Activated T-helper 2 cell treated with anti-CD3 and anti-CD28 coated beads, Interferon-gamma antibody, Interleukin-2, Interleukin-4, amounts not matched to agents 10 μg/mL and 5 μg/mL and 100 μg/mL, durations not matched to agents 14 hours and 24 hours and 36 hours (primary cell): ENCODE measurements at regions not wholly inside any gene's neighbourhood (a gene's known extent, or its start where the extent isn't known, plus 50 kb on each side); places are given as distances from the start of the nearest gene placed in this dataset.

ENCODE experiments used
- DNase-seq: peaks from one replicate; pipeline ENCODE4 v3.0.0; 2021; ENCODE audit warnings: low spot score
- H3K27ac Mint-ChIP-seq: one replicate; pipeline ENCODE4 v1.8.0; 2021; ENCODE audit warnings: mixed read lengths
- H3K27me3 Mint-ChIP-seq: one replicate; pipeline ENCODE4 v1.8.0; 2021; ENCODE audit warnings: low read depth, mixed read lengths
- H3K36me3 Mint-ChIP-seq: one replicate; pipeline ENCODE4 v1.8.0; 2021; ENCODE audit warnings: low read depth, mixed read lengths
- H3K4me1 Mint-ChIP-seq: one replicate; pipeline ENCODE4 v1.8.0; 2021; ENCODE audit warnings: low read depth, mixed read lengths
- H3K4me3 Mint-ChIP-seq: one replicate; pipeline ENCODE4 v1.8.0; 2021; ENCODE audit warnings: low read depth, mild to moderate bottlenecking, moderate library complexity, mixed read lengths
- H3K9me3 Mint-ChIP-seq: one replicate; pipeline ENCODE4 v1.8.0; 2021; ENCODE audit warnings: mixed read lengths
- intact Hi-C: fragments of 100-400 bp; cut with micrococcal nuclease; formaldehyde crosslinking; loops from one replicate; pipeline ENCODE4 v1.15.1; 2023

DNA sequence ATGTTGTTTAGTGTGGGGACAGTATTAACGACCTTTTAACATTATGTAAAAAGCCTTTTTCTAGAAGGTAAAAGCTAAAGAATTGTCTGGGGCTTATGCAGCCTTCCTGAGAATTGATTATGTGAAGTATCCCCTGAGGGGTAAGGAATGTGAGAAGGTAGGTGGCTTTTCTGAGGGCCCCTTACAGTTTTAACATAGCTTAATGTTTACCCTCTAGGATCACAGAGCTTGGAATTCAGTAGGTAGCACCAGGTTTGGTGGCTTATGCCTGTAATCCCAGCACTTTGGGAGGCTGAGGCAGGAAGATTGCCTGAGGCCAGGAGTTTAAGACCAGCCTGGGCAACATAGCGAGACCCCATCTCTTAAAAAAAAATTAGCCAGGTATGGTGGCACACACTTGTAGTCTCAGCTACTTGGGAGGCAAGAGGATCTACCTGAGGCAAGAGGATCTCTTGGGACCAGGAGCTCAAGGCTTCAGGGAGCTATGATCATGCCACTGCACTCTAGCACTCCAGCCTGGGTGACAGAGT is 101.3 kb downstream of the OLFM4 start:
- Mint-ChIP-seq H3K27ac (no peak overlapping the region), H3K4me1 (no peaks in the 10 kb centered on the region), H3K27me3 (no peaks in the 10 kb centered on the region), H3K4me3 (no peak overlapping the region), H3K36me3 (no peaks in the 10 kb centered on the region), H3K9me3 (no peaks in the 10 kb centered on the region)
- intact Hi-C loops = no loop called here
- no peak for DNase-seq

DNA sequence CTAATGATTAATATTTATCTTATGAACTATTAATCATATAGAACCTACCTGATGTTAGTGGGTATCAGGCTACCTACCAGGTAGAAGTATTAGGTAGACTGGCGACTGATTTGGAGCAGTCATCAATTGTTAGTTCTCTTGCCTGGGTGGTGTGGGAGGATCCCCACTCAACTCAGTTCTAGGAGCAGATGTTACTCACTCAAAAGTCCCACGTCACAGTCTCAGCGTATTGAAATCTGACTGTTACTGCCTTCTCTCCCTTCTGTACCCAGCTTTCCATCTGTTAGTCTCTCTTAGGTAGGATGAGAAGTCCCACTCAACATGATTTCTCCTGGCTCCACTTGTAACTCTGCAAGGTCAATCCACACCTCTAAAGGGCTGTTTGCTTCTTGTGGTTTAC is 102.7 kb downstream of the OLFM4 start:
- no peaks in the 10 kb centered on the region for H3K27me3 Mint-ChIP-seq
- no peak for DNase-seq
- H3K9me3 Mint-ChIP-seq = no peaks in the 10 kb centered on the region
- intact Hi-C loops = no loop called here
- H3K36me3 Mint-ChIP-seq = no peaks in the 10 kb centered on the region
- no peak overlapping the region for H3K4me3 Mint-ChIP-seq
- no peaks in the 10 kb centered on the region for H3K4me1 Mint-ChIP-seq
- H3K27ac Mint-ChIP-seq = no peak overlapping the region

DNA sequence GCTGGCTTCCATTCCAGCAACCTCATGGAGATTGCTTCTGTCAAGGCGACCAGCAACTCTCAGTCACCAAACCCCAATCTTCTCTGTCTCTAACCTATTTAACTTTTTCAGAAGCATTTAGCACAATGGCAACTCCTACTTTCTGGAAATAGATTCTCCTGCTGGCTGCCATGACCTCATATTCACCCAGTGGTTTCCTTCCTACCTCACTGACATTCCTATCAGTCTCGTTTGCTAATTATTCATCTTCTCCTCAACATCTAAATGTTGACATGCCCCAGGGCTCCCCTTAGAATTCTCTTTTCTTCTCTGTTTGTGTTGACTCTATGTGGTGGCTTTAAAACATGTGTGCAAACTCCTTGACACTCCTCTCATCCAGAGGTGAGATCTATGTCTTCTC is 106.7 kb downstream of the OLFM4 start:
- Mint-ChIP-seq H3K4me3 (no peak overlapping the region), H3K36me3 (no peaks in the 10 kb centered on the region), H3K27me3 (no peaks in the 10 kb centered on the region), H3K4me1 (no peaks in the 10 kb centered on the region), H3K9me3 (no peaks in the 10 kb centered on the region), H3K27ac (no peak overlapping the region)
- intact Hi-C loops = no loop called here
- no peak for DNase-seq

DNA sequence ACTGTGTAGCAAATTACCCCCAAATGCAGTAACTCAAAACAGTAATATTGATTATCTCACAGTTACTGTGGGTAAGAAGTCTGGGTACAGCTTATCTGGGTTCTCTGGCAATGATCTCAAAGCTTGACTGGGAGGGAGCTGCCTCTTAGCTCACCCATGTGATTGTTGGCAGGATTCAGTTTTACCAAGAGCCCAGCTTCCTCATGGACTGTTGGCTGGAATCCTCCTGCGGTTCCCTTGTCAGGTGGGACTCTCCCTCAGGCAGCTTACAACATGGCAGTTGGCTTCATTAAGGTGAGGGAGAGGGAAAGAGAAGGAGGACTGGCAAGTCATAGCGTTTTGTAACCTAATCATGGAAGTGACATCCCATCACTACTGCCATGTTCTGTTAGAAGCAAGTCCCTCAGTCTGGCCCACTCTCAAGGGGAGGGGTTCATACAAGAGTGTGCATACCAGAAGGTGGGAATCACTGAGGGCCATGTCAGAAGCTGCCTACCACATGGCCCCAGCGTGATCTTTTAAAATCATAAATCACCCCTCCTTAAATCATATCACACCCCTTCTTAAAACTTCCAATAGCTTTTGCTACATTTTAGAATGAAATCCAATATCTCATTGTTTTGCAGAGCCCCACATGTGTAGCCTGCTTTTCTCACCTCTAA is 108.1 kb downstream of the OLFM4 start:
- no peaks in the 10 kb centered on the region for H3K9me3 Mint-ChIP-seq
- H3K4me3 Mint-ChIP-seq = no peak overlapping the region
- no peak for DNase-seq
- no peaks in the 10 kb centered on the region for H3K27me3 Mint-ChIP-seq
- H3K27ac Mint-ChIP-seq = no peak overlapping the region
- no peaks in the 10 kb centered on the region for H3K4me1 Mint-ChIP-seq
- intact Hi-C loops = no loop called here
- no peaks in the 10 kb centered on the region for H3K36me3 Mint-ChIP-seq

DNA sequence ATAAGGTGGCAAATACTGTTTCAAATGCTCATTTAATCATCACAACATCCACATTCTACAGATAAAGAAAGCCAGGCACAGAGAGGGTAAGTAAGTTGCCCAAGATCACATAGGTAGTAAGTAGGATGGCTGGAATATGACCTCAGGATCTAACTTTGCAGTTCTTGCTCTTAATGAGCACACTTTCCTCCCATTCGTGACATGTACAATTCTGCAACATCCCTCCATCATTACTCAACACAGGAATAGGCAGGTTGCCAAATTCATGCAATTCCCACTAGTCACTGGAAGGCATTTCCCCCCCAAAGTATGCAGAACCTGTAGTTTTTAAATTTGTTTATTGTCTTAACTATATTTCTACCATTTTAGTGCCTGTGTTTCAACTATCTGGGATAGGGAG is 109.2 kb downstream of the OLFM4 start:
- no peaks in the 10 kb centered on the region for H3K9me3 Mint-ChIP-seq
- H3K27ac Mint-ChIP-seq = no peak overlapping the region
- intact Hi-C loops = no loop called here

DNA sequence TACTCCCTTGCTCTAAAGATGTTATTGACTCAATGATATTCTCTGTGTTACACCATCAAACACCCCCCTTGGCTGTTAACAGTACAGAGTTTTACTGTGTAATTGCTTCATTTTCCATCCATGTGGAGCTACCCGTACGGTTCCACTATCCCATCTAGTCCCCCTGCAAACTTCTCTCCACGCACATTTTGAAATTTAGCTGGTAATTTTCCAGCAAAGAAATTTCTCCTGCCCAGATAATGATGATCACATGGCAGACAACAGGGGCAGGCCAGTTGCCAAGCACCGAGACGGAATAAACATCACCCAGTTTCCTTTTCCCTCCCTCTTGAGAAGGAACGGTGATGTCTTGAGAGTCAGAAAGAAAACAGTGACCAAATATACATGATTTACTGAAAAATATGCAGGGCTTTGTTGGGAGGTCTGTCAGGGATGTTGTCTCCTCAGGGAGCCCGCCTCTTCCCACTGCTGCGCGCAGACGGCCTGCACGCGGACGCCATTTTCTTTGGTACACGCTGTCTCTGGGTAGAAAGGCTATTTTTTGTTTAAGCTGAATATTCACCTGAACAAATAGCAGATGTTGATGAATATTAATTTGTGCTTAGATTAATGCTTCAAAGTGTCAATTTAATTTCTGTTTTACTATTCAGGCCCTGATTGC is 109.9 kb downstream of the OLFM4 start:
- intact Hi-C loops = no loop called here
- Mint-ChIP-seq H3K9me3 (no peaks in the 10 kb centered on the region), H3K4me1 (no peaks in the 10 kb centered on the region), H3K36me3 (no peaks in the 10 kb centered on the region), H3K4me3 (no peak overlapping the region), H3K27ac (no peak overlapping the region), H3K27me3 (no peaks in the 10 kb centered on the region)
- DNase-seq = no peak

More for the DNA sequence above, 109.2 kb downstream of the OLFM4 start:
- Mint-ChIP-seq H3K27me3 (no peaks in the 10 kb centered on the region), H3K4me3 (no peak overlapping the region), H3K36me3 (no peaks in the 10 kb centered on the region), H3K4me1 (no peaks in the 10 kb centered on the region)
- DNase-seq = no peak

DNA sequence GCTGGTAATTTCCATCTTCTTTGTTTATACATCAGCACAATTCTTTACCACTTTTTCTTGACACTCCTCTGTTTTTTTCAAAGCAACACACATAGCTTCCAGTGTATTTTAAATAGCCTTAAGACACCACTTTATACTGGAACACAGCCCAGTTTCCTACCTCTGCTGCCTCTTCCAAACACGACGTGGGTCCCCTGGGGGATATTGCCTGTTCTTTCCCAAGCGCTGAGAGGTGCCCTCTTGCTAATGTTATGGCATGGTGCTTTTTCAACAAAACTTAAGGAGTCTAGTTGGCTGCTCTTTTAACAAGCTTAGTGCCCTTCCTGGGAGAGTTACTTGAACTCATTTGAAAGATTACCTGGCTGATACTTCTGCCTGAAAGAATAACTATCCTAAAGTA is 112.7 kb downstream of the OLFM4 start:
- no peak overlapping the region for H3K4me3 Mint-ChIP-seq

DNA sequence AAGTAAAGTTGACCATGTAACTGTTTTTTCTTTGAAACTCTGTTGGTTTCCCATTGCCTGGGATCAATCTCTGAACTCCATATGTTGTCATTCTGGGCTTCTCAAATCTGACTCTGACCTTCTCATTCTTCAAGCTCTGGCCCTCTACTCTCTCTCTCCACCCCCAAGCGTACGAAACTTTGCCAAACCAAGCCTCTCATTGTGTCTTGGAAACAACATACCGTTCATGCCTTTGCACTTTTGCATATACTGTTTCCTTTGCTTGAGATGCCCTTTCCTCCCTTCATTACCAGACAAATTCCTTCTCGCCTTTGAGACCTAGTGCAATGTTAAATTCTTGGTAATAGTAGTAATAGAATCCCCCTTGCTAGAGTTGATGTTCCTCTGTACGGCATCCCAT is 113.7 kb downstream of the OLFM4 start:
- no peak overlapping the region for H3K4me3 Mint-ChIP-seq
- H3K27me3 Mint-ChIP-seq = no peaks in the 10 kb centered on the region
- no peak overlapping the region for H3K27ac Mint-ChIP-seq
- intact Hi-C loops = no loop called here
- no peaks in the 10 kb centered on the region for H3K9me3 Mint-ChIP-seq
- no peak for DNase-seq
- H3K36me3 Mint-ChIP-seq = no peaks in the 10 kb centered on the region
- no peaks in the 10 kb centered on the region for H3K4me1 Mint-ChIP-seq

More for the DNA sequence above, 112.7 kb downstream of the OLFM4 start:
- Mint-ChIP-seq H3K27ac (no peak overlapping the region), H3K27me3 (no peaks in the 10 kb centered on the region), H3K36me3 (no peaks in the 10 kb centered on the region), H3K4me1 (no peaks in the 10 kb centered on the region), H3K9me3 (no peaks in the 10 kb centered on the region)
- no peak for DNase-seq
- intact Hi-C loops = no loop called here

DNA sequence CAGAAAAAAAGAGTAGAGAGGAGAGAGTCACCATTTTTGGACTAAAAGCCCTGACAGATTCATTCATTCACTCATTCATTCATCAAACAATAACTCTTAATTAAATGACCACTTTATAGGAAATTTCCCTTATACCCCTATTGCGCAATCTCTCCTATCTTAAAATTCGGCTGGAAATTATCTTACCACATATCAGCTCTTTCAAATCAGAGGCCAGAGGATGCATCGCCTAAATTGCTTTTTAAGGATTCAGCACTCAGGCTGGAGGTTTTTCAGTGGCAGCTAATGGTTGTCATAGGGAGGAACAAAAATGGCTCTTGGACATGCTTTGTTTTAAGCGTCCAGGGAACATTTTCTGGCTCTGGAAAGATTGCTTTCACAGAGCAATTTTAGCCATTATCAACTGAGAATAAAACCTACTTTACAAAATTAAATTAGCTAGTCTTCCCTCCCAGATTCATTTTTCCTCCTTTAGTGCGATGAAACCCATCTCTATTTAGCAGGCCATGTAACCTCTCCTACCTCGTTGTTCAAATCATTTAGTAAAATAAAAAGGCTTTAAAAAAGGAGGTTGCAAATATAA is 115.2 kb downstream of the OLFM4 start:
- no peak for DNase-seq
- intact Hi-C loops = no loop called here
- H3K4me1 Mint-ChIP-seq = no peaks in the 10 kb centered on the region
- H3K27me3 Mint-ChIP-seq = no peaks in the 10 kb centered on the region
- H3K27ac Mint-ChIP-seq = no peak overlapping the region
- no peaks in the 10 kb centered on the region for H3K36me3 Mint-ChIP-seq
- no peaks in the 10 kb centered on the region for H3K9me3 Mint-ChIP-seq
- H3K4me3 Mint-ChIP-seq = no peak overlapping the region

DNA sequence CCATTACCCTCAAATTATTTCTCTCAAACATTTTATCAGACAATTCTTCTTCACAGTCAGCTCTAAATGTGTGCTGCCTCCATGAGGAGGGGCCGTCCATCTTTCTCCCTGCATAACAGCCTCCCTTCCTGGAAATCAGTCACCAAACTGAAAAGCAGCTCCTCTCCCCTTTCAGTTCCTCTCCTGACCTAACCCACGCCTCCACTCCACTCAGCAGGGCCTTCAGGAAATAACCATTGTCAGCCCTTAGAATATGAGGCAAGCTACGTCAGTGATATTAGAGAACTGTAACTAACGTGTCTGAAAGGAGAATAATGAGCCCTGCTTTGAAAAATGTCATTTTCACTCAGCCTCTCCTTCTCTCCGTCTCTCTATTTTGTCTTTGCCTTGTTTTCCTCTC is 116.2 kb downstream of the OLFM4 start:
- Mint-ChIP-seq H3K27ac (no peak overlapping the region), H3K36me3 (no peaks in the 10 kb centered on the region), H3K9me3 (no peaks in the 10 kb centered on the region), H3K27me3 (no peaks in the 10 kb centered on the region), H3K4me3 (no peak overlapping the region), H3K4me1 (no peaks in the 10 kb centered on the region)
- intact Hi-C loops = no loop called here
- no peak for DNase-seq

DNA sequence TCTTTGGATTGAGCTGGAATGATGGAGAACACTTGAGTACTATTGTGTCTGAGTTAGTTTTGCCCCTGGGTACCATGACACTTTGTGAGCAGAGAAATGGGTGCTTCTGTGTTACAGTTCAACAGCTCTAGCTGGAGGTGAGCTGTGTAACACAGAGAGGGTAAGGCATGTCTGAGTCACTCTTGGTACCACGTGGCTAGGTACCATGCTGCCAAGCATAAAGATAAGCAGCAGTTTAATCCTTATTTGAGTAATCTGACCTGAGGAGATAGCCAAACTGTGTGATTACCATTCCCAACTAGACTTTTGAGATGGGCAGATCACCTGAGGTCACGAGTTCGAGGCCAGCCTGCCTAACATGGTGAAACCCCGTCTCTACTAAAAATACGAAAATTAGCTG is 122.0 kb downstream of the OLFM4 start:
- no peak for DNase-seq
- Mint-ChIP-seq H3K4me3 (no peak overlapping the region), H3K27ac (no peak overlapping the region), H3K27me3 (peaks cover 2% of the 10 kb centered on the region), H3K9me3 (no peaks in the 10 kb centered on the region), H3K36me3 (no peaks in the 10 kb centered on the region), H3K4me1 (peaks cover 2% of the 10 kb centered on the region)
- intact Hi-C loops = no loop called here

DNA sequence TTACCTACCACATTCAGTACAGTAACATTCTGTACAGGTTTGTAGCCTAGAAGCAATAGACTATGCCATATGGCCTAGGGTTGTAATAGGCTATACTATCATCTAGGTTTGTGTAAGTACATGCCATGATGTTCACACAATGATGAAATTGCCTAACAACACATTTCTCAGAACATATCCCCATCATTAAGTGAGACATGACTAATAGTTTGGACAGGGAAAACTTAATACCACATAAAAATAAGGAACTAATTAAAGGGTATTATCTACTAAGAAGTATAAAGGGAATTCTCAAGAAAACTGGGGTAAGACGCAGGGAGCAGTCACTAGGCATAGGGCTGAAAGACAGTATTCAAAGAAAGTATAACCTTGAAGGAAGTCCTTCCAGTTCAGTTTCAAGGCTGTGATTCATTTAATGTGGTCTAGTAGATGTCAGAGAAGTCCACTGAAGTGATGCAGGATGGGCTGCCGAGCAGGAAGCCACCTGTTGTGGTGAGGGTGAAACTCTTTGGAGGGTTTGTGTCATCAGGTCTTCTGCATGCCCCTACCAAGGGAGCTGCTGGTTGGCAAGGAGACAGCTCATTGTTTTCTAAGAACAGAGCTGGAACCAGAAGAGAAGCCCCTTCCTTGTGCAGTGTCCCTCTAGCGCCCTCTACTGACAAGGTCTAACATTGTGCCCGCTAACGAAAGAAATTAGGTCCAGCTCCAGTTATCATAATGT is 122.9 kb downstream of the OLFM4 start:
- H3K9me3 Mint-ChIP-seq = no peaks in the 10 kb centered on the region
- intact Hi-C loops = no loop called here
- H3K36me3 Mint-ChIP-seq = no peaks in the 10 kb centered on the region
- no peak overlapping the region for H3K4me3 Mint-ChIP-seq
- no peak overlapping the region for H3K27ac Mint-ChIP-seq
- H3K4me1 Mint-ChIP-seq = peaks cover 2% of the 10 kb centered on the region
- H3K27me3 Mint-ChIP-seq = peaks cover 2% of the 10 kb centered on the region
- DNase-seq = no peak

DNA sequence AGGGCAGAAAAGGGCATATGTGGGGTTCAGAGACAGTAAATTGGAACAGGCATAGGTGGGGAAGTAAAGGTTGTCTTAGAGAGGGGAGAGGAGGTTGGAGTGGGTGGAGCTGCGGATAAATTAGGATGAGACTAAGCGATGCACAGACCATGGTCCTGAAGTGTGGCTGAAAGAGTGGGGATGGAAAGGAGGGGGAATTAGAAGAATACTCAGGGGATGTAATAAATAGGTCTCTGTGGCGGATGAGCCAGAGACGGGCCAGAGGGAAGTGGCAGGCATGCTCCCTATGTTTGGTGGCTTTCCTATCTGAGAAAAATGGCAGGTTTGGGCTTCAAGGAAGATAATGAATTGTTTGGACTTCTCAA is 123.4 kb downstream of the OLFM4 start:
- Mint-ChIP-seq H3K27me3 (peaks cover 2% of the 10 kb centered on the region), H3K27ac (no peak overlapping the region), H3K36me3 (no peaks in the 10 kb centered on the region), H3K9me3 (no peaks in the 10 kb centered on the region), H3K4me1 (peaks cover 2% of the 10 kb centered on the region), H3K4me3 (no peak overlapping the region)
- DNase-seq = no peak
- intact Hi-C loops = no loop called here
